Medulla oblongata (tissue), 1 donor: ENCODE measurements at regions not wholly inside any gene's neighbourhood (a gene's known extent, or its start where the extent isn't known, plus 50 kb on each side); places are given as distances from the start of the nearest gene placed in this dataset.

Experiments used
- DNase-seq: peaks from one replicate; pipeline ENCODE4 v3.0.0-alpha.2; 2015; ENCODE audit errors: extremely low spot score

GRCh38 chr3:187929112-187929816 lies 184.0 kb upstream of the BCL6 start:
- no peak for DNase-seq

DNA sequence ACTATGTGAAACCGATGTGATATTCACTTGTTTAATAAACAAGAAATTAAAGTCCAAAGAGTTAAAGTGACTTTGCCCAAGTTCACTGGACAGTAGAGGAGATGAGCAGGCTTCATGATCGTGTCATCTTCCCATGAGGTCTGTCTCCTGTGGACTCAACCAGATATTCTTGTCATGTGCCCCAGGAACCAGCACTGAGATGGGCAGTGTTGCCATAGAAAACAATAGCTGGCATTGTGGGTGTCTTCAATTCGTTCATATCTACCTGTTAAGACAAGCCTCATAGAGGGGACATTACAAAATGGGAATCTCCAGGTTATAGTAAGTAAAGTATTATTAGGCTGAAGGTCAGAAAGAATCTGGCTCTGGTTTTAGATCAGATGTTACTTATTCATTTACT lies 184.8 kb upstream of the BCL6 start:
- no peak for DNase-seq

DNA sequence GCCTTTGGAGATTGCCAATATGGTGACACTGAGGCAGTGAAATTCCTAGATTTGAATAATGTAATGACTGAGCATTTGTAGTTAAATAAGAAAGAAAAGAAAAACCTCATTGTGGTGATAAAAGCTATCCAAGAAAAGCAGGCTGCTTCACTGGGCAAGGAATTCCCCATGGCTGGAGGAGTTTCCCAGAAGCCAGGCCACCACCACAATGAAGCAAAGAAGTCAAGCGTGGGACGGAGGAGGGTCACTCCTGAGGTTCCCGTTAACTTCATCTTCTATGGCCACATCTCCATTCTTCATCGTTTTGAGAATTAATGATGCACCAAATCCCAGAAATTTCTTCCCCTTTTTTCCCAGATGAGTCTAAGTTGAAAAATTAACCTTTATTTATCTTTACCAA lies 185.8 kb upstream of the BCL6 start:
- no peak for DNase-seq

GRCh38 chr3:187931770-187932278 lies 186.6 kb upstream of the BCL6 start:
- no peak for DNase-seq

DNA sequence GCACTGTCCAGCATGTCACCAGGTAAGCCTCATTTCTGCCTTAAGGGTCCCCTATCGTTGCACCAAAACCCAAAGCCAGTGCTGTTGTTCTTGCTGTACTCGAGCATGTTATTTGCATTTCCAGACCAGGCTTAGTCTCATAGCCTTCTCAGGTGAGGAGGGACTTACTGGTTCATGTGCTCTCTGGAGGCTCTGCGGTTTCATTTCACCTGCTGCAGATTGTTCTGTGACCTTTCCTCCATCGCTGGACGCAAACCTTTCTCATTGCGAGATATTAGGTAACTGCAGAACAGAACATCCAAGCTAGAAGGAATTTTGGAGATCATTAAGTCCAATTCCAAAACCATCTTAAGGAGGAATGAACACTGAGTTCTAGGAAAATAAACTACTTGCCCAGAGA lies 187.3 kb upstream of the BCL6 start:
- DNase-seq, result no peak

DNA sequence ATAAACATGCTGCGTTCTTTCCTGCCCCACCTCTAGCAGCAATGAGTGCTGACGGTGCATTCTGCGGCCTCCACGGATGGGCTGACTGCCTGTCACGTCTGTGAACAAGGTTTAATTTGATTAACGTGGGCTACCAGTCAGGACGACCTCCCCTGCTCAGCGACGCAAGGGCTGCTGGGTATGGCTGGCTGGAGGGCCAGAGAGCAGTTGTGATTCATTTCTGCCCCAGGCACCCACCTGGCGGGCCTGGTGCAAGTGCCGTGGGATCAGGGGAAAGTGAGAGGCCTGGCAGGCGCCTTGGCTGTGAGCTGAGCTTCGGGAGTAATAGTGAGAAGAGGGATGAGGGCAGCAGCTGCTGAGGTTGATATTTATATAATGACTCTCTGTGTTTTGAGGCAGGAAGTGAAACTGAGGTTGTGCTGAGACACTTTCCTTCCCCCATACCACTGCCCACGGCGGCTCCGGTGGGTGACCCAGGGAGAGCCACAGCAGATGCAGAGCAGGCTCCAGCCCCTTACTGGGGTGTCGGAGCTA lies 190.4 kb upstream of the BCL6 start:
- no peak for DNase-seq

- DNase-seq, result no peak
Measured at GRCh38 chr3:187936676-187937075, 191.4 kb upstream of the BCL6 start.

DNA sequence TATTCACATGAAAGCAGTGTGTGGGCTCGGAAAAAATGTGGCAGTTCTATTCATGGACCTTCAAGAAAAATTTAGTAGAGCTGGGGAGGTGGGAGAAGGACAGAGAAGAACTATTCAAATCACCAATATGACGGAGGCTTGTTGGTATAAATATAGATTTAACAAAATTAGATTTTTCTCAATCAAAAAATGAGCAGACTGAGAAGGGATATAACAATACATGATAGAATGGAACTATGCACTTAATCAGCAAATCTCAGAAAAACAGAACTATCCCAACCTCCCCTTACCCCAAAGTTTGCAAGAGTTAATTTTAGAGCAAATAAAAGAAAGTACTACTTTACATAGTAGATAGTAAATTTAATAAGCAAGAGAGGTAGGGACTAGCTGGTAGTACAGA lies 194.6 kb upstream of the BCL6 start:
- no peak for DNase-seq

DNA sequence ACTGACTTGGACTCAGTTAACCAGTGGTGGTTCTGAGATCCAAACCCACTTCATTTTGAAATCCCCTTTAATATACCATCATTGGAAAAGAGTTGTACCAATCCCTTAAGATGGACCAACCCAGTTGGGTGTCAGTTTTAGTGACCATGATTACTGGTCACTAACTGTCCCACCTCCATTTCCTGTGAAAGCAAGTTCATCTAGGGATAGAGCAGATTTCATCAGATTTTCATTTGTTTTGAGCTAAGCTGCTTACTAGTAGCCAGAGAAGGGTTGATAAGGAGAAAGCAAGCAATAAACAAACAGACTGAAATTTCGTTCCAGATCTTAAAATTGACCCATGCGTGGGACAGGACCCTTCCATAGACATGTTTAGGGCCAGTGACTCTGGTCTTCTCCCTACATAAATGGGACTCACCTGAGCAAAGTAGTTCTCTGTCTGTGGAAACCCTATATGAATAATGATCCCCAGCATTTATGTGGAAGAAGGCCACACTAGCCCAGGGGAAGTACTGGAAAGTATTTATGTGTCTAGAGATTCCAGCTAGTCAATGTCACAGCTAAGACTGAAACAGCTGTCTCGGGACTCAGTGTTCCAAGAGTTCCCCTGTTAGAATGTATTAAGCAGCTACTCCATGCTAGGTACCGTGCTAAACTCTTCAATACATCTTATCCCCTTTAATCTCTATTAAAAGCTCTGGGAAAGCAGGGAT lies 196.0 kb upstream of the BCL6 start:
- DNase-seq, result no peak

GRCh38 chr3:187941848-187942194 lies 196.6 kb upstream of the BCL6 start:
- no peak for DNase-seq

- DNase-seq, result no peak
Measured at GRCh38 chr3:187942658-187943241, 197.5 kb upstream of the BCL6 start.

GRCh38 chr3:187943677-187944389 lies 198.6 kb upstream of the BCL6 start:
- no peak for DNase-seq

DNA sequence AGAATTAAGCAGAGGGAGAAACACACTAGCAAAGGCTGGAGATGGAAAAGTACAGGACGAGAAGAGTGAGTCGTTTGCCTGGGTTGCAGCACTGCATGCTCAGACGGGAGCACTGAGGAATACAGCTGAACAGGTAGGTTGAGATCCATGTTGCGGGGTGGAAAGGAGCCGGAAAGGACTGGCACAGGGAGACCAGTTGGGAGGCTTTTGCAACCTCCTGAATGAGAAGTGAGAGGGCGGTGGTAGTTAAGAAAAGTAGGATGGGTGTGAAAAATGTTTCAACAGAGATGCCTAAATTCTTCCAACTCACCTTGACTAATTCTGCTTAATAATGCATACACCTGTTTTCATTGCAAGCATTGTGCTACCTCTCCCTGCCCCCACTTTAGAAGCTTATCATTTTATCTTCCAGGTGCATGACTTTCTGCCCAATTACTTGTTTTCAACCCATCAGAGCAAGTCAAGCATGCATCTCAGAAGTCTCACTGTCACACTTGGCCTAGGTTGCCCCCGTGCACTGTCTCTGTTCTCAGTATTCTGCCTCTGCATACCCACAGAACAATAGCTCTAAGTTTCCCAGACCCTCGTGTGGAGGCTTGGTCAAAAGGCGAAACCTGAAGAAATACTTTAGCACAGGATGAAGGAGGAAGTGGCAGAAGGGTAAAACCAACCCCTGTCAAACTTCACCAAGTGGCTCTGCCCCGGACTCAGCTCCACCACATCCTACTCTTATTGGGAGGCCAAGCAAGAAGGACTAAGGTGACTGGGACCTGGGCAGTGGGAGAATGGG lies 199.3 kb upstream of the BCL6 start:
- DNase-seq, result no peak

- DNase-seq, result no peak
Measured at GRCh38 chr3:187945374-187945773, 200.1 kb upstream of the BCL6 start.

DNA sequence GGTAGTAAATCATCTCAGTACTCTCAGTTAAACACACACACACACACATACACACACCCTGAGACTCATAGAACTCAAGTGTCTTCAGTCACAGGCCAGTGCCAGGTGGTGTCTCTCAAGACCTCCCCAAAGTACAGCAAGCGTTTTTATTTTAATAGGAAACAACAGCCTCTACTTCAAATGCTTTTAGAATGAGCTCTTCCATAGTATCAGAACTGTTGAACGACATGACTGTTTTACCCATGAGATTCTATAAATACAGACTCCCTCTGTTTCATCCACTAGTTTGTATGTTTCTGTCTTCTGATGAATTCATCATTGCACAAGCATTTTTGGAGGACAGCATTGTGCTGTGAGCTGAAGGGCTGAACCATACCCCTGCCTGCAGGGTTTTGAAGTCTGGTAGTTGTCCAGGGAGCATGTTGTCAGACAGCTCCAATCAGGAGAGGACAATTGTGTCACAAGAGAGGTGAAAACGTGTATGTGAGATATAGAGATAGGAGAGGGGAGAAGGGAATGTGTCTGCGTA lies 201.0 kb upstream of the BCL6 start:
- no peak for DNase-seq

- DNase-seq, result no peak
Measured at GRCh38 chr3:187946981-187947380, 201.7 kb upstream of the BCL6 start.

DNA sequence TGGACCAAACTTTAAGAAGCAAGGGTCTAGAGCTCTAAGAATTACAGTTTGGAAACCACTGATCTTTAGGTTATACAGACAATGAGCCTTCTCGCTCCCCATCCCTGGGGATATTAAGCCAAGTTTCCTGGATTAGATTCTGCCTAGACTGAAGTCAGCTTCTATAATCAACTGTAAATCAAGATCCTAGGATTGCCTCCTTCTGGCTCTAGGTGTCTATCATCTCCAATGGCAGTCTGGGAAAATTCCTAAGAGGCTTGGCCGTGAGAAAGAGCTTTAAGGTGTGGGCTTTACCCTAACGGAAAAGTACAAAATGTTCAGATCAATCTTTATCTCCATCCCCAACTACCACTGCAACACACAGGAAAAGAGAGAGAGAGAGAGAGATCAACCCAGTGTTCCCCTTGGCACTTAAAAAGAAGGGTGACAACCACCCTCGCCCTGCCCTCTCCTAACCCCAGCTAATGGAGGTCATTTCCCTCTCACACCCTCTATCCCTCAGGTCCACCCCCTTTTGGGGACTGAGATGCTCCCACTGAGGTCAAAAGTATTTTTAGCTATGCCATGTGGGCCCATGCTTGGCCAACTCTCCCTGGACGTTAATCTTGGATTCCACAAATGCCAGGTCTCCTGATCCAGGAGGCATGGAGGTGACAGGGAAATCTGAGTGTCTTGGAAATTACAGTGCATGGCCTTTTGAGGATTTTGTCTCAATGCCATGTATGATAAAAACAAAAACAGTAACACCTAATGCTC lies 202.8 kb upstream of the BCL6 start:
- DNase-seq, result no peak

- DNase-seq, result no peak
Measured at GRCh38 chr3:187949093-187949820, 204.0 kb upstream of the BCL6 start.

DNA sequence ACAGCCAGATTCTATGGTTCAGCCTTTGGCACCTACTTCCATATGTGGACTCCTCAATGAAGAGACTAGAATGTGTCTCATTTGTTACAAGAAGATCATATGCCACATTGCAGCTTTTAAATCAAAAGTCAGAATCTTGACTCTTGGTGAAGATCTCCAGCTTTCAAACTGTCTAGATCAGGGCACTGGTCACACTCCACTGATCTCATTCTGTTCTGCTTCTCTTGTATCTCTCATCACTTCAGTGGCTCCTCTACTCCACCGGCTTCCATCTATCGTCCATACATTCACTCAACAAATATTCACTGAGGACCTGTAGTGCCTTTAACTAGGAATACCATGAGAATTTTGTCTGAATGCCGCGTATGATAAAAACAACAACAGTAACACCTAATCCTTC lies 203.3 kb upstream of the LPP start:
- no peak for DNase-seq
